ELF-1 (cell line): ENCODE measurements at regions not wholly inside any gene's neighbourhood (a gene's known extent, or its start where the extent isn't known, plus 50 kb on each side); places are given as distances from the start of the nearest gene placed in this dataset.

Experiments used
- DNase-seq: peaks from one replicate; pipeline ENCODE4 v3.0.0-alpha.2; 2016; ENCODE audit warnings: low read depth, low spot score

- DNase-seq: no peak
Measured at GRCh38 chr13:57438072-57438471, 193.5 kb upstream of the PCDH17 start.

GRCh38 chr13:57443494-57443893 lies 188.1 kb upstream of the PCDH17 start:
- DNase-seq: no peak

- no peak for DNase-seq
Measured at GRCh38 chr13:57450356-57450755, 181.2 kb upstream of the PCDH17 start.

GRCh38 chr13:57452228-57452627 lies 179.3 kb upstream of the PCDH17 start:
- DNase-seq: no peak

DNA sequence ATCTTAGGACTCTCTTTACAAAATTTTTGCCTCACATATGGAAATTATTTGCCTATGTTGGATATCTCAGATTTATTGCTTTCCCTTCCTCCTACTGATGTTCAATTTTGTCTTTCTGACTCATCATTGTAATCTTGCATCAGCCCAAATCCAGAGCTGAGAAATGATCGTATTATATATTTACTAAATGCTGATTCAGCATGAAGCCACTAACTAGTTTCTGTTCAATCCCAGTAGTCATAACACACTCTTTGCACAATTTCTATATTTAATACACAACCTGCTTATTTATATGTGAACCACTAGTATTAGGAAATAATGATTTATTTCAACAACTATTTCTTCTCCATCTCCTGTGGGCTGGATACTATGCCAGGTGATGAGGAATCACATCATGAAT lies 161.1 kb upstream of the PCDH17 start:
- DNase-seq: no peak

- DNase-seq: no peak
Measured at GRCh38 chr13:57491318-57491717, 140.2 kb upstream of the PCDH17 start.

- no peak for DNase-seq
Measured at GRCh38 chr13:57507752-57508463, 123.6 kb upstream of the PCDH17 start.

DNA sequence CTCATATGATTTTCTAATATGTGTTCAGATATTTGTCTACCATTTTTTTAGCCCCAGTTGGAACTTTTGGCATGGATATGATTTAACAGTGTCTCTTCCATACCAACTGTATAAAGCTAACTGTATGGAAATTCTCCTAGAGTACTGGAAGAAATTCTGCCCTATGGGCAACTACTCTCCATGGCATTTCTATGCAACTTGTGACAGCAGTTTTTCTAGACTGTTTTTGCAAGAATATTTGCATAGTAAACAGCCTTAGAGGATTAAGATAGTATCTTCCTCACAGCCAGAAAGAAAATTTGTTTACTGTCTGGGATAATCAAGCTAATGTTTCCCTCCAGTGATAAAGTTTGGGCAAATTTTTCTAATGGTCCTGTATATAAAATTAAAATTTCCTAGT lies 119.9 kb upstream of the PCDH17 start:
- no peak for DNase-seq

- no peak for DNase-seq
Measured at GRCh38 chr13:57527114-57527735, 104.3 kb upstream of the PCDH17 start.

DNA sequence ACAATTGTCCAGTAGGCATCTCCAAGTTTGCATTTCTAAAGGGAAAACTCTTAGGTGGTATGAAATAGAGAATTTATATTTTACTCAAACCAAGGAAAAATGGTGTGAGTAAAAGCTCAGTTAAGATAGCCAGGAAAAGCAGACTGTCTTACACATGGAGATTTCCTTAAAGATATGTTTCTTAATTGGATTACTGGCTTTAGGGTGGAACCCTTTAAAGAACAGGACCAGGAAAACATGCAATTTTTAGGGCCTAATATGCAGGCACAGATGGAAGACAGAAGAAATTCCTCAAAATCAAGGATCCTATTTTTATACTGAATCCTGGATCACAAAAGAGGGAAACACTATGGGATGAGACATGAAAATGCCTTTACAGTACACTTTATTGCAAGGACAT lies 100.3 kb upstream of the PCDH17 start:
- DNase-seq: no peak

- DNase-seq: no peak
Measured at GRCh38 chr13:57546942-57547341, 84.6 kb upstream of the PCDH17 start.

DNA sequence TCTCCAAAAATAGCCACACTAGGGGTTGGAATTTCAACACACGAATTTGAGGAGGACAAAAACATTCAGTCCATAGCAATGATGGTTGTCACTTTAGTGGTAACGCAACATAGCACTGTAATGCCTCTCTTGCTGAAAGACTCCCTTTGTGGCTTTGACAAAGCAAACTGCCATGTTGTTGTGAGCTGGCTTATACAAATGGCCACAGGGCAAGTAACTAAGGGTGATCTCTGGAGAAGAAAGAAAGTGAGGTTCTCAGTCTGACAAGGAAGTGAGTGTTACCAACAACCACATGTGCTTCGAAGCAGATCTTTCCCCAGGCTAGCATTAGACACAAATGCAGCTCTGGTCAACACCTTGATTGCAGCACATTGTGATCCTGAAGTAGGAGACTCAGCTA lies 79.1 kb upstream of the PCDH17 start:
- peak; percentile 43 for DNase-seq

DNA sequence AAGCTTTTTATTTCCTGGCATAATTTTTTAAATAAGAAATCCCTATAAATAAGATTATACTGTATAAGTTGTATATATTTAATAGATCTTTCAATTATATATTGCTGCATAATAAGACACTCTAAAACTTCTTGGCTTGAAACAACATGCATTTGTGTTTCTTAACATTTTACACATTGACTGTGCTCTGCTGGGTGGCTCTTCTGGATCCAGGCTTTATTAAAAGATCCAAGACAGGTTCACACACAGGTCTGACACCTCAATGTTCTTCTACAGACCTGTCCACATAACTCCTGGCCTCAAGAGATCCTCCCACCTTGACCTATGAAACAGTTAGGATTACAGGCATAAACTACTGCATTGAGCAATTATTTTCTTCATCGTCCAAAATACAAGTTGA lies 77.6 kb upstream of the PCDH17 start:
- no peak for DNase-seq

GRCh38 chr13:57558051-57558467 lies 73.5 kb upstream of the PCDH17 start:
- DNase-seq: peak; percentile 9

DNA sequence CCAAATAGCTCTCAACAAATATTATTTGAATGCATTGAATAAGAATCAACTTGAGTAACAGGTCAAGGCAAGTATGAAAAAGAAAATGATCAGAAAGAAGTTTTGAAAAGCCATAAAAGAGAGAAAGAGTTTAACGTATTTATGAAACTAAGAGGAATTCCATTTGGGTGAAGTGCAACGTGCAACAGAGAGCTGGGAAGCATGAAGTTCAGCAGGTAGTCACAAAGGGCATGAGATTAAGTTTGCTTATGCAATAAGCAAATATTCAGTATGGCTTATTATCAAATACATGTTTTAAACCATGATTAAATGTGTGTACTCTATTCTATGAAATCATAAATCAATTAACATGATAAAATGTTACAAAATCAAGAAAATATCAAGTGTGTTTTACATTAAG lies 62.7 kb upstream of the PCDH17 start:
- no peak for DNase-seq

GRCh38 chr13:57569986-57570385 lies 61.6 kb upstream of the PCDH17 start:
- DNase-seq: no peak
